Hepatocyte (in vitro differentiated cells): ENCODE measurements at regions not wholly inside any gene's neighbourhood (a gene's known extent, or its start where the extent isn't known, plus 50 kb on each side); places are given as distances from the start of the nearest gene placed in this dataset.

Source experiments
- CTCF ChIP-seq: fragments of 200-600 bp; sonication (generic); IDR thresholded peaks from 2 replicates; pipeline ENCODE4 v1.5.1; 2016; ENCODE audit warnings: antibody characterized with exemption, mild to moderate bottlenecking; ENCODE audit not compliant: poor library complexity
- EZH2 ChIP-seq: fragments of 200-600 bp; sonication (generic); IDR thresholded peaks from 2 replicates; pipeline ENCODE4 v1.6.1; 2016; ENCODE audit warnings: antibody characterized with exemption, mild to moderate bottlenecking, borderline replicate concordance

GRCh38 chr3:70703305-70704102 is 391.1 kb upstream of the MDFIC2 start:
- TF ChIP-seq CTCF (no peak), EZH2 (no peak)
